ENCODE measurements at regions not wholly inside any gene's neighbourhood (a gene's known extent, or its start where the extent isn't known, plus 50 kb on each side); places are given as distances from the start of the nearest gene placed in this dataset.
"Not testable (repeated sequence)": the region's sequence is repeated elsewhere in the genome, so short reads cannot be mapped to it uniquely, and the experiment has no call there.

GRCh38 chr5:28807195-28807729 lies 1768.9 kb upstream of the CDH9 start:
- no peak overlapping the region for H3K27ac ChIP-seq (ENCODE audit: low read depth, low read length)
- H3K4me1 ChIP-seq (ENCODE audit: insufficient read depth, low read length), result no peaks in the 10 kb centered on the region
- Mint-ChIP-seq H3K4me1 (no peaks in the 10 kb centered on the region), H3K27ac (no peak overlapping the region), H3K9me3 (peaks cover 2 to 14% (median 10%) of the 10 kb centered on the region in 8 donors), H3K27me3 (no peaks in the 10 kb centered on the region), H3K36me3 (no peaks in the 10 kb centered on the region), H3K4me3 (no peak overlapping the region)
- H3K9me3 ChIP-seq (ENCODE audit: control insufficient read depth in 1 of 2, low read length in 2 of 2), result no peaks in the 10 kb centered on the region
- CTCF ChIA-PET (ENCODE audit: partially characterized antibody), result no interaction called here
- no peak for DNase-seq
- H3K4me3 ChIP-seq (ENCODE audit: low read length in 2 of 2), result no peak overlapping the region
- no peaks in the 10 kb centered on the region for H3K36me3 ChIP-seq (ENCODE audit: insufficient read depth, low read length)
- H3K27me3 ChIP-seq (ENCODE audit: insufficient read depth, low read length), result no peaks in the 10 kb centered on the region
- intact Hi-C loops (cut with micrococcal nuclease), result no loop called here
- POLR2A ChIA-PET (ENCODE audit: partially characterized antibody), result no interaction called here

GRCh38 chr5:28799035-28799434 lies 1760.6 kb upstream of the CDH9 start:
- CTCF ChIA-PET (ENCODE audit: partially characterized antibody); H3K27ac ChIP-seq (ENCODE audit: low read depth, low read length); DNase-seq; POLR2A ChIA-PET (ENCODE audit: partially characterized antibody); H3K4me1 ChIP-seq (ENCODE audit: insufficient read depth, low read length); intact Hi-C loops (cut with micrococcal nuclease); H3K27me3 ChIP-seq (ENCODE audit: insufficient read depth, low read length); H3K9me3 ChIP-seq (ENCODE audit: control insufficient read depth in 1 of 2, low read length in 2 of 2); H3K36me3 Mint-ChIP-seq; H3K27ac Mint-ChIP-seq; H3K27me3 Mint-ChIP-seq; H3K36me3 ChIP-seq (ENCODE audit: insufficient read depth, low read length); H3K4me1 Mint-ChIP-seq; H3K4me3 ChIP-seq (ENCODE audit: low read length in 2 of 2); H3K4me3 Mint-ChIP-seq: not testable (repeated sequence)
- H3K9me3 Mint-ChIP-seq, result peaks cover 0 to 16% (median 8%) of the 10 kb centered on the region in 8 donors

- CTCF ChIA-PET (ENCODE audit: partially characterized antibody), result no interaction called here
- no peaks in the 10 kb centered on the region for H3K27me3 ChIP-seq (ENCODE audit: insufficient read depth, low read length)
- no peaks in the 10 kb centered on the region for H3K36me3 ChIP-seq (ENCODE audit: insufficient read depth, low read length)
- Mint-ChIP-seq H3K27me3 (no peaks in the 10 kb centered on the region), H3K4me1 (no peaks in the 10 kb centered on the region), H3K36me3 (no peaks in the 10 kb centered on the region), H3K27ac (no peak overlapping the region), H3K4me3 (no peak overlapping the region), H3K9me3 (peaks cover 0 to 13% (median 4%) of the 10 kb centered on the region in 8 donors)
- H3K4me1 ChIP-seq (ENCODE audit: insufficient read depth, low read length), result no peaks in the 10 kb centered on the region
- intact Hi-C loops (cut with micrococcal nuclease), result no loop called here
- POLR2A ChIA-PET (ENCODE audit: partially characterized antibody), result no interaction called here
- H3K4me3 ChIP-seq (ENCODE audit: low read length in 2 of 2), result no peak overlapping the region
- DNase-seq, result no peak
- H3K9me3 ChIP-seq (ENCODE audit: control insufficient read depth in 1 of 2, low read length in 2 of 2), result no peaks in the 10 kb centered on the region
- H3K27ac ChIP-seq (ENCODE audit: low read depth, low read length), result no peak overlapping the region
These were observed 1750.6 kb upstream of the CDH9 start for GRCh38 chr5:28788954-28789353.

GRCh38 chr5:28780083-28780692 lies 1741.8 kb upstream of the CDH9 start:
- POLR2A ChIA-PET (ENCODE audit: partially characterized antibody), result no interaction called here
- Histone ChIP-seq H3K4me3 (ENCODE audit: low read length in 2 of 2) (no peak overlapping the region), H3K4me1 (ENCODE audit: insufficient read depth, low read length) (no peaks in the 10 kb centered on the region), H3K9me3 (ENCODE audit: control insufficient read depth in 1 of 2, low read length in 2 of 2) (no peaks in the 10 kb centered on the region), H3K36me3 (ENCODE audit: insufficient read depth, low read length) (no peaks in the 10 kb centered on the region), H3K27ac (ENCODE audit: low read depth, low read length) (no peak overlapping the region), H3K27me3 (ENCODE audit: insufficient read depth, low read length) (no peaks in the 10 kb centered on the region)
- peaks cover 0 to 17% (median 4%) of the 10 kb centered on the region in 8 donors for H3K9me3 Mint-ChIP-seq
- no peak for DNase-seq
- intact Hi-C loops (cut with micrococcal nuclease), result no loop called here
- H3K36me3 Mint-ChIP-seq, result no peaks in the 10 kb centered on the region
- H3K27me3 Mint-ChIP-seq, result no peaks in the 10 kb centered on the region
- no peak overlapping the region for H3K4me3 Mint-ChIP-seq
- H3K4me1 Mint-ChIP-seq, result no peaks in the 10 kb centered on the region
- no peak overlapping the region for H3K27ac Mint-ChIP-seq
- CTCF ChIA-PET (ENCODE audit: partially characterized antibody), result no interaction called here

- Histone ChIP-seq H3K4me3 (ENCODE audit: low read length in 2 of 2) (no peak overlapping the region), H3K27me3 (ENCODE audit: insufficient read depth, low read length) (no peaks in the 10 kb centered on the region), H3K36me3 (ENCODE audit: insufficient read depth, low read length) (no peaks in the 10 kb centered on the region), H3K9me3 (ENCODE audit: control insufficient read depth in 1 of 2, low read length in 2 of 2) (no peaks in the 10 kb centered on the region), H3K27ac (ENCODE audit: low read depth, low read length) (no peak overlapping the region), H3K4me1 (ENCODE audit: insufficient read depth, low read length) (no peaks in the 10 kb centered on the region)
- Mint-ChIP-seq H3K36me3 (no peaks in the 10 kb centered on the region), H3K9me3 (peaks cover 0 to 20% (median 4%) of the 10 kb centered on the region in 8 donors), H3K27ac (no peak overlapping the region), H3K27me3 (no peaks in the 10 kb centered on the region), H3K4me1 (no peaks in the 10 kb centered on the region), H3K4me3 (no peak overlapping the region)
- POLR2A ChIA-PET (ENCODE audit: partially characterized antibody), result no interaction called here
- CTCF ChIA-PET (ENCODE audit: partially characterized antibody), result no interaction called here
- no peak for DNase-seq
- intact Hi-C loops (cut with micrococcal nuclease), result no loop called here
These were observed 1740.9 kb upstream of the CDH9 start for GRCh38 chr5:28779161-28779754.

- Mint-ChIP-seq H3K27me3 (no peaks in the 10 kb centered on the region), H3K27ac (no peak overlapping the region), H3K36me3 (no peaks in the 10 kb centered on the region), H3K9me3 (peaks cover 0 to 13% (median 5%) of the 10 kb centered on the region in 8 donors), H3K4me3 (no peak overlapping the region), H3K4me1 (peaks cover 0 to 2% (median 0%) of the 10 kb centered on the region in 4 donors)
- ChIA-PET CTCF (ENCODE audit: partially characterized antibody) (no interaction called here), POLR2A (ENCODE audit: partially characterized antibody) (no interaction called here)
- H3K4me1 ChIP-seq (ENCODE audit: insufficient read depth, low read length), result no peaks in the 10 kb centered on the region
- H3K27me3 ChIP-seq (ENCODE audit: insufficient read depth, low read length), result no peaks in the 10 kb centered on the region
- H3K4me3 ChIP-seq (ENCODE audit: low read length in 2 of 2), result no peak overlapping the region
- no peaks in the 10 kb centered on the region for H3K9me3 ChIP-seq (ENCODE audit: control insufficient read depth in 1 of 2, low read length in 2 of 2)
- H3K27ac ChIP-seq (ENCODE audit: low read depth, low read length), result no peak overlapping the region
- DNase-seq, result no peak
- no peaks in the 10 kb centered on the region for H3K36me3 ChIP-seq (ENCODE audit: insufficient read depth, low read length)
- intact Hi-C loops (cut with micrococcal nuclease), result no loop called here
These were observed 1731.9 kb upstream of the CDH9 start for GRCh38 chr5:28770307-28770706.

- Mint-ChIP-seq H3K36me3 (no peaks in the 10 kb centered on the region), H3K4me1 (peaks cover 0 to 2% (median 0%) of the 10 kb centered on the region in 4 donors), H3K27ac (no peak overlapping the region), H3K9me3 (peaks cover 0 to 9% (median under 1%) of the 10 kb centered on the region in 8 donors), H3K27me3 (no peaks in the 10 kb centered on the region), H3K4me3 (no peak overlapping the region)
- no peaks in the 10 kb centered on the region for H3K9me3 ChIP-seq (ENCODE audit: control insufficient read depth in 1 of 2, low read length in 2 of 2)
- CTCF ChIA-PET (ENCODE audit: partially characterized antibody), result no interaction called here
- H3K27ac ChIP-seq (ENCODE audit: low read depth, low read length), result no peak overlapping the region
- POLR2A ChIA-PET (ENCODE audit: partially characterized antibody), result no interaction called here
- no peaks in the 10 kb centered on the region for H3K4me1 ChIP-seq (ENCODE audit: insufficient read depth, low read length)
- H3K36me3 ChIP-seq (ENCODE audit: insufficient read depth, low read length), result no peaks in the 10 kb centered on the region
- H3K4me3 ChIP-seq (ENCODE audit: low read length in 2 of 2), result no peak overlapping the region
- no peaks in the 10 kb centered on the region for H3K27me3 ChIP-seq (ENCODE audit: insufficient read depth, low read length)
- intact Hi-C loops (cut with micrococcal nuclease), result no loop called here
- DNase-seq, result no peak
These were observed 1728.3 kb upstream of the CDH9 start for GRCh38 chr5:28766565-28767158.

Data from CD4-positive, alpha-beta memory T cell (primary cell).